ENCODE measurements at regions not wholly inside any gene's neighbourhood (a gene's known extent, or its start where the extent isn't known, plus 50 kb on each side); places are given as distances from the start of the nearest gene placed in this dataset.

- no peak for DNase-seq
Measured at GRCh38 chr20:55782912-55783253, 222.4 kb downstream of the CBLN4 start.

- no peak for DNase-seq
Measured at GRCh38 chr20:55782224-55782911, 223.0 kb downstream of the CBLN4 start.

- DNase-seq: no peak
Measured at GRCh38 chr20:55778796-55779195, 226.5 kb downstream of the CBLN4 start.

GRCh38 chr20:55777641-55778040 is 227.7 kb downstream of the CBLN4 start:
- DNase-seq: no peak

GRCh38 chr20:55776176-55776575 is 229.1 kb downstream of the CBLN4 start:
- no peak for DNase-seq

GRCh38 chr20:55774628-55775027 is 230.7 kb downstream of the CBLN4 start:
- DNase-seq: no peak

GRCh38 chr20:55761797-55762196 is 243.5 kb downstream of the CBLN4 start:
- no peak for DNase-seq

- no peak for DNase-seq
Measured at GRCh38 chr20:55761100-55761499, 244.2 kb downstream of the CBLN4 start.

- DNase-seq: no peak
Measured at GRCh38 chr20:55760586-55760985, 244.7 kb downstream of the CBLN4 start.

GRCh38 chr20:55755861-55756260 is 249.5 kb downstream of the CBLN4 start:
- no peak for DNase-seq

- no peak for DNase-seq
Measured at GRCh38 chr20:55755411-55755810, 249.9 kb downstream of the CBLN4 start.

- DNase-seq: no peak
Measured at GRCh38 chr20:55746723-55747122, 258.6 kb downstream of the CBLN4 start.

- no peak for DNase-seq
Measured at GRCh38 chr20:55745840-55746239, 259.5 kb downstream of the CBLN4 start.

- DNase-seq: no peak
Measured at GRCh38 chr20:55744896-55745295, 260.4 kb downstream of the CBLN4 start.

GRCh38 chr20:55741801-55742200 is 263.5 kb downstream of the CBLN4 start:
- no peak for DNase-seq

- DNase-seq: no peak
Measured at GRCh38 chr20:55740076-55740475, 265.2 kb downstream of the CBLN4 start.

GRCh38 chr20:55730321-55730720 is 275.0 kb downstream of the CBLN4 start:
- DNase-seq: no peak

GRCh38 chr20:55714736-55715135 is 290.6 kb downstream of the CBLN4 start:
- DNase-seq: no peak

- DNase-seq: no peak
Measured at GRCh38 chr20:55714082-55714481, 291.2 kb downstream of the CBLN4 start.

GRCh38 chr20:55704458-55704857 is 300.9 kb downstream of the CBLN4 start:
- DNase-seq: no peak

- DNase-seq: no peak
Measured at GRCh38 chr20:55701467-55701866, 303.9 kb downstream of the CBLN4 start.

GRCh38 chr20:55696520-55696919 is 308.8 kb downstream of the CBLN4 start:
- no peak for DNase-seq

- no peak for DNase-seq
Measured at GRCh38 chr20:55693641-55694040, 311.7 kb downstream of the CBLN4 start.

GRCh38 chr20:55685841-55686240 is 319.5 kb downstream of the CBLN4 start:
- DNase-seq: no peak

- DNase-seq: no peak
Measured at GRCh38 chr20:55685425-55685824, 319.9 kb downstream of the CBLN4 start.

GRCh38 chr20:55684578-55684977 is 320.7 kb downstream of the CBLN4 start:
- no peak for DNase-seq

Measured in NCI-H446 treated with DMSO at 0.1 percent for 48 hours (cell line).